Progenitor cell of endocrine pancreas (in vitro differentiated cells): ENCODE measurements at regions not wholly inside any gene's neighbourhood (a gene's known extent, or its start where the extent isn't known, plus 50 kb on each side); places are given as distances from the start of the nearest gene placed in this dataset.

Experiments
- DNase-seq: peaks from one replicate; pipeline ENCODE4 v3.0.0; 2021; ENCODE audit warnings: low spot score; ENCODE audit not compliant: unreplicated experiment
- H3K27ac Mint-ChIP-seq: 2 replicates; pipeline ENCODE4 v1.8.0; 2021; ENCODE audit warnings: mild to moderate bottlenecking, moderate library complexity, mixed read lengths
- H3K27me3 Mint-ChIP-seq: 2 replicates; pipeline ENCODE4 v1.8.0; 2021; ENCODE audit warnings: mixed read lengths
- H3K36me3 Mint-ChIP-seq: 2 replicates; pipeline ENCODE4 v1.8.0; 2022; ENCODE audit warnings: mixed read lengths; ENCODE audit not compliant: insufficient read depth
- H3K4me1 Mint-ChIP-seq: 2 replicates; pipeline ENCODE4 v1.8.0; 2021; ENCODE audit warnings: low read depth, mixed read lengths
- H3K4me3 Mint-ChIP-seq: 2 replicates; pipeline ENCODE4 v1.8.0; 2021; ENCODE audit warnings: low read depth, mild to moderate bottlenecking, moderate library complexity, mixed read lengths
- H3K9me3 Mint-ChIP-seq: 2 replicates; pipeline ENCODE4 v1.8.0; 2021; ENCODE audit warnings: low read depth, mixed read lengths
- CTCF ChIP-seq: fragments of 200-600 bp; sonication (generic); IDR thresholded peaks from one replicate; pipeline ENCODE4 v1.5.0; 2021; ENCODE audit warnings: antibody characterized with exemption, mild to moderate bottlenecking; ENCODE audit not compliant: unreplicated experiment

GRCh38 chr7:23887660-23888059, 177.6 kb downstream of the STK31 start:
- H3K27ac Mint-ChIP-seq = no peak overlapping the region
- H3K27me3 Mint-ChIP-seq = no peaks in the 10 kb centered on the region
- no peak for DNase-seq
- no peak overlapping the region for H3K4me3 Mint-ChIP-seq
- no peak for TF ChIP-seq CTCF
- peaks cover 5% of the 10 kb centered on the region for H3K4me1 Mint-ChIP-seq
- no peaks in the 10 kb centered on the region for H3K36me3 Mint-ChIP-seq
- no peaks in the 10 kb centered on the region for H3K9me3 Mint-ChIP-seq

GRCh38 chr7:23888958-23889357, 178.9 kb downstream of the STK31 start:
- no peaks in the 10 kb centered on the region for H3K9me3 Mint-ChIP-seq
- TF ChIP-seq CTCF = no peak
- H3K4me1 Mint-ChIP-seq = peaks cover 5% of the 10 kb centered on the region
- no peak overlapping the region for H3K4me3 Mint-ChIP-seq
- H3K36me3 Mint-ChIP-seq = no peaks in the 10 kb centered on the region
- no peak overlapping the region for H3K27ac Mint-ChIP-seq
- no peaks in the 10 kb centered on the region for H3K27me3 Mint-ChIP-seq
- DNase-seq = no peak

GRCh38 chr7:23889566-23889965, 179.5 kb downstream of the STK31 start:
- Mint-ChIP-seq H3K4me3 (no peak overlapping the region), H3K4me1 (peaks cover 5% of the 10 kb centered on the region), H3K9me3 (no peaks in the 10 kb centered on the region), H3K36me3 (no peaks in the 10 kb centered on the region), H3K27ac (no peak overlapping the region), H3K27me3 (no peaks in the 10 kb centered on the region)
- no peak for DNase-seq
- TF ChIP-seq CTCF = no peak

GRCh38 chr7:23892019-23892418, 182.0 kb downstream of the STK31 start:
- TF ChIP-seq CTCF = no peak
- DNase-seq = no peak
- Mint-ChIP-seq H3K27me3 (no peaks in the 10 kb centered on the region), H3K4me3 (no peak overlapping the region), H3K36me3 (no peaks in the 10 kb centered on the region), H3K4me1 (no peaks in the 10 kb centered on the region), H3K9me3 (no peaks in the 10 kb centered on the region), H3K27ac (no peak overlapping the region)

- Mint-ChIP-seq H3K4me1 (no peaks in the 10 kb centered on the region), H3K9me3 (no peaks in the 10 kb centered on the region), H3K4me3 (no peak overlapping the region), H3K36me3 (no peaks in the 10 kb centered on the region), H3K27me3 (no peaks in the 10 kb centered on the region), H3K27ac (no peak overlapping the region)
- no peak for DNase-seq
- no peak for TF ChIP-seq CTCF
Measured at GRCh38 chr7:23893176-23893941, 183.3 kb downstream of the STK31 start.
